Fibroblast of the aortic adventitia (primary cell): ENCODE measurements at regions not wholly inside any gene's neighbourhood (a gene's known extent, or its start where the extent isn't known, plus 50 kb on each side); places are given as distances from the start of the nearest gene placed in this dataset.

Experiments
- DNase-seq: peaks from one replicate; pipeline ENCODE4 v3.0.0-alpha.2; 2010; ENCODE audit warnings: low read depth
- H3K4me3 ChIP-seq: 2 replicates; pipeline ENCODE4 v1.5.1; 2011; ENCODE audit warnings: low read depth, mild to moderate bottlenecking, control low read depth, low read length, moderate library complexity
- TF ChIP-seq, protein P1 (sequence below): IDR thresholded peaks from 2 replicates; pipeline ENCODE4 v1.5.1; 2011; ENCODE audit warnings: mild to moderate bottlenecking, low read length, control low read depth, inconsistent platforms; ENCODE audit not compliant: insufficient read depth

DNA sequence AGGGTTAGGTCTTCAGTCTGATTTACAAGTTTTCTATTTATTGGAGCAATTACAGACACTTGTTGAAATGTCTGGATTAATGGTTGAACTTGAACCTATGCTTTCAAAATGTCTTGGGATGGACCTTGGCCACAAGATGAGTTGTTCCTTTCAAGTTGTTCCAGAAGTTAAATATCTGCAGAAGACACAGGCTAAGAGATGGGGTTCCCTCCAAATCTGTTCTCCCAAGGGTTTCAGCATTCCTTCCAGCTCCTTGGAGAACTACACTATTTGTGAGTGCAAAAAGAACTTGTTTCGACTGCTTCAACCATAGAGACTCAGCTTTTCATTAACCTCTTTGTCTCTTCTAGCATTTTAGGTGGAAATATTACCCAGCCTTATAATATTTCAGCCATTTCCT, 189.0 kb upstream of the BLID start:
- TF ChIP-seq, protein P1, sequence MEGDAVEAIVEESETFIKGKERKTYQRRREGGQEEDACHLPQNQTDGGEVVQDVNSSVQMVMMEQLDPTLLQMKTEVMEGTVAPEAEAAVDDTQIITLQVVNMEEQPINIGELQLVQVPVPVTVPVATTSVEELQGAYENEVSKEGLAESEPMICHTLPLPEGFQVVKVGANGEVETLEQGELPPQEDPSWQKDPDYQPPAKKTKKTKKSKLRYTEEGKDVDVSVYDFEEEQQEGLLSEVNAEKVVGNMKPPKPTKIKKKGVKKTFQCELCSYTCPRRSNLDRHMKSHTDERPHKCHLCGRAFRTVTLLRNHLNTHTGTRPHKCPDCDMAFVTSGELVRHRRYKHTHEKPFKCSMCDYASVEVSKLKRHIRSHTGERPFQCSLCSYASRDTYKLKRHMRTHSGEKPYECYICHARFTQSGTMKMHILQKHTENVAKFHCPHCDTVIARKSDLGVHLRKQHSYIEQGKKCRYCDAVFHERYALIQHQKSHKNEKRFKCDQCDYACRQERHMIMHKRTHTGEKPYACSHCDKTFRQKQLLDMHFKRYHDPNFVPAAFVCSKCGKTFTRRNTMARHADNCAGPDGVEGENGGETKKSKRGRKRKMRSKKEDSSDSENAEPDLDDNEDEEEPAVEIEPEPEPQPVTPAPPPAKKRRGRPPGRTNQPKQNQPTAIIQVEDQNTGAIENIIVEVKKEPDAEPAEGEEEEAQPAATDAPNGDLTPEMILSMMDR, result no peak
- H3K4me3 ChIP-seq, result no peak overlapping the region
- DNase-seq, result peak; percentile 78

DNA sequence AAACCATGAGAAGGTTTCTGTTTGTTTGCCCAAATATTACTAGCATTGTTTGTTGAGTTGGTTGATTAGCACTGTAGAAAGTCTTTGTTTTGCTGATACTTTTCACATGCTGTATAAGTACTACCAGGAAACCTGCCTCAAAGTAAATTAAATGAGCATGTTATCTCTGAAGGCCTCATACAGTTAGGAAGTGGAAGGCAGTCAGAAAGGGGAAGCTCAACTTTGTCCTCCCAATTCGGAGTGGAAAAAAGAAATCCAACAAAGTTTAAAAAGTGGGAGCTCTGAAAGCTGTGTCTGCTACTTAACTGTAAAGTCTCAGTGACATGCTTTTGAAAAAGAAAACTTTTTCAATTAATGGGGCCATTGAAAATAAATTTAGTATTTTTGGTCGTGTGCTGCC, 188.3 kb upstream of the BLID start:
- DNase-seq, result no peak
- TF ChIP-seq, protein P1, result no peak
- H3K4me3 ChIP-seq, result no peak overlapping the region

DNA sequence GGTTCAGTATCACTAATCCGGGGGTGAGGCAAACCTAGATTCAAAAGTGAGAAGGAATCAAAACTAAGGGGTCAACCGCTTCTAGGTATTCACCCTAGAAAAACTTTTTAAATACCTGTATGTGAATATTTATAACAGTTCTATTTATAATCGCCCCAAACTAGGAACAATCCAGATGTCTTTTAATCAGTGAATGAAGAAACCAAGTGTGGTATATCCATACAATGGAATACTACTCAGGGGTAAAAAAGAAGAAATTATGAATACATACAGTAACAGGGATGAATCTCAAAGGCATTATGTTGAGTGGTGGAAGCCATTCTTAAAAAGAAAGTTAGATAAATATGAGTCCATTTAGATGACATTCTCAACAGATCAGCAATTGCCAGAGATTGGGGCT, 178.0 kb upstream of the BLID start:
- no peak for DNase-seq
- no peak overlapping the region for H3K4me3 ChIP-seq
- TF ChIP-seq, protein P1, result no peak

DNA sequence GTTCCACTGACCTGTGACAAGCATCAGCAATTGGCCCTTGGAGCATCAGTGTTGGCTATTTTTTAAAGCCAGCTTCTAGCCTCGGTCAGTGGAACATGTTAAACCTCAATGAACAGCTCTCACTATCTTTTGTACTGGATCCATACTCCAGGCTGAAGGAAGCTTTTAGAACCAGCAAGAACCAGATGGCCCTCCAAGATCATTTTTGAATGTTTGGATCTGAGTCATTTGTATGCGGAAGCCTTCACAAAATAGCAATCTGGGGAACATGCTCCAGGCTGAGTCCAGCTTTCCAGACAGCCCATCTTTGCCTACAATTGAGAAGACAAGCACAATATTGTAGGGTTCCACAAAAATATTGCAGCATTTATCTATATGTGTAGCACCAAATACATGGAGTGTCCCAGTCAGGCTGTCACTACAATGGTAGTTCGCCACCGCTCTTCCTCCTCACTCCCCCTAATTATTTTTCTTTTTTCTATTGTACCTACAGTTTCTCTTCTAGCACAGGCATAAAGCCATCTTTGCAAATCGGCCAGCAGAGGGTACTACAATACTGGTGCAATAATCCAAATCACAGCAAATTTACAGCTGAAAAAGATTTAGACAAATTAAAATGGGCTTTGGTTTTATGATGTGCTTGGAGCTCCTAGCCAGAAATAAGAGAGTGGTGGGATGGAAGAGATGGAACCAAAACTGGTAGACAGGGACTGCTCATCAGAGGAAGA, 177.4 kb upstream of the BLID start:
- DNase-seq, result peak; percentile 51
- H3K4me3 ChIP-seq, result no peak overlapping the region
- TF ChIP-seq, protein P1, result peak; percentile 31

DNA sequence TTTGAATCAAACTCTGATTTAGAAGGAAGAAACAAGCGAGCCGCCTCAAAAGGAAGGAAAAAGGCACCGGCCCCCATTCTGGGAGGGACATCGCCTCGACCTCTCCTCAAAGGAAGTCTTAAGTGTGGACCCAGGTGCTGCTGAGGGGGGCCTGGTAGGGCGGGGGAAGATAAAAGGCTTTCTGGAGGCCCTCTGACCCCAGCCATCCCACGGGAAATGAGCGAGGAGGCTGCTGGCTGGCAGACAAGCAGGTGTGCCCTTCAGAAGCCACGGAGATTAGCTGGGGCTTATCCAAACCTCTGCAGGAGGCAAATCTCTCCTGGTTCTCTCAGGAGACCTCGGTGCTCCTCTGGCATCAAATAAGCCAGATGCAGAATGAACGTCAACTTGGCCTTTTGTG, 171.4 kb upstream of the BLID start:
- no peak for DNase-seq
- TF ChIP-seq, protein P1, result no peak
- no peak overlapping the region for H3K4me3 ChIP-seq

DNA sequence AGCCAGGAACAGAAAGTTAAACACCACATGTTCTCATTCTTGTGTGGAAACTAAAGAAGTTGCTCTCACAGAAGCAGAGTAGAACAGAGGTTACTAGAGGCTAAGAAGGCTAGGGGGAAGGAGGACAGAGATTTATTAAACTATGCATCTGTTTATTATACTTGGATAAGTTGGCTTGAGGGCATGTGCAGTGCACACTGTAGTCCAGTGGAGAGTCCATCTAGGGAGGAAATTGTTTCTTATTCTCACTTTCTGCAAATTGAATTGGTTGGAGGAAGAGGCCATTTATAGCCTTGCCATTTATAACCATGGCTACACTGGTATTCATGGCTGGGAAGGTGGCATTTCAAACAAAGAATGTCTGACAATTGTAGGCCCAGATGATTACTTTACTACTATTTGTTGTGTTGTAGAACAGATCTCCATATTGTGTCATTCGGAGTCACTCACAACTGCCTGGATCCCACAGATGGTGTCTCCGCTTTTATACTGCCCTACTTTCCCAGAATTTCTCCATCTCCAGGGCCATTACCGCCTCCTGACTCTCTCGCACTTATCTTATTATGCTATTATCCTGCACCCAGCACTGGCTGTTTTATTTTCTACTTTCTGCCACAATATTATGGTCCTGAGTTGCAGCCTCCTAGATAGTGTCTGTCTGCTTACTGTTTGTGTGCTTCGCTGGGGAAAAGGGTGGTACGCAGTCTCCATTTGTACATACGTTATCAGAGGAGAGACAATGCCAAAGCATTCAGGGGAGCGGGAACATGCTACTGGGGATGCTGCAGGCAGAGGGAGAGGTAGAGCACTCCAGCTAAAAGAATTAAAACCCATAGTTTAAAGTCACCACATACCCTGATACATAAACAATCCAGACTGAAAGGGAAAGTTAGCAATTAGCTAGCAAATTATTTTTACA, 169.3 kb upstream of the BLID start:
- TF ChIP-seq, protein P1, result no peak
- DNase-seq, result no peak

More for the DNA sequence above, 169.3 kb upstream of the BLID start:
- H3K4me3 ChIP-seq, result no peak overlapping the region
